ENCODE measurements at regions not wholly inside any gene's neighbourhood (a gene's known extent, or its start where the extent isn't known, plus 50 kb on each side); places are given as distances from the start of the nearest gene placed in this dataset.

GRCh38 chr13:90105849-90106496, 1241.5 kb upstream of the MIR17HG start:
- Histone ChIP-seq H3K4me2 (no peak overlapping the region), H3K27me3 (no peaks in the 10 kb centered on the region), H3K27ac (no peak overlapping the region), H2AFZ (no peak overlapping the region), H3K4me1 (ENCODE audit: insufficient read depth) (no peaks in the 10 kb centered on the region), H4K20me1 (ENCODE audit: insufficient read depth, poor library complexity, severe bottlenecking) (no peaks in the 10 kb centered on the region), H3K36me3 (replicated peaks; ENCODE audit: insufficient read depth, low read depth) (no peaks in the 10 kb centered on the region), H3K79me2 (no peaks in the 10 kb centered on the region), H3K4me3 (no peak overlapping the region), H3K9me3 (ENCODE audit: low read depth) (no peaks in the 10 kb centered on the region), H3K9me2 (replicated peaks; ENCODE audit: insufficient read depth) (no peaks in the 10 kb centered on the region)
- DNase-seq (ENCODE audit: low spot score): no peak
- 53% methylated on average over 3 of the region's 3 CpGs for WGBS (ENCODE audit: low lambda C conversion rate, missing lambda C conversion rate)
- no peak for TF ChIP-seq CTCF (IDR thresholded peaks at IDR 0.05; ENCODE audit: poor library complexity)
- no peak for TF ChIP-seq EZH2 (IDR thresholded peaks at IDR 0.05; ENCODE audit: borderline replicate concordance)
- no peak for TF ChIP-seq EZH2phosphoT487 (IDR thresholded peaks at IDR 0.05; ENCODE audit: low read depth, severe bottlenecking, unreplicated experiment)

GRCh38 chr13:90107661-90108060, 1239.8 kb upstream of the MIR17HG start:
- no peaks in the 10 kb centered on the region for H4K20me1 ChIP-seq (ENCODE audit: insufficient read depth, poor library complexity, severe bottlenecking)
- no peaks in the 10 kb centered on the region for H3K36me3 ChIP-seq (replicated peaks; ENCODE audit: insufficient read depth, low read depth)
- H3K9me3 ChIP-seq (ENCODE audit: low read depth): no peaks in the 10 kb centered on the region
- H3K27ac ChIP-seq: no peak overlapping the region
- no peaks in the 10 kb centered on the region for H3K4me1 ChIP-seq (ENCODE audit: insufficient read depth)
- no peak overlapping the region for H3K4me3 ChIP-seq
- no peaks in the 10 kb centered on the region for H3K27me3 ChIP-seq
- 90% methylated on average over 2 of the region's 2 CpGs for WGBS (ENCODE audit: low lambda C conversion rate, missing lambda C conversion rate)
- no peak for DNase-seq (ENCODE audit: low spot score)
- no peak overlapping the region for H2AFZ ChIP-seq
- no peak overlapping the region for H3K4me2 ChIP-seq
- H3K79me2 ChIP-seq: no peaks in the 10 kb centered on the region
- H3K9me2 ChIP-seq (replicated peaks; ENCODE audit: insufficient read depth): no peaks in the 10 kb centered on the region
- TF ChIP-seq EZH2 (IDR thresholded peaks at IDR 0.05; ENCODE audit: borderline replicate concordance) (no peak), EZH2phosphoT487 (IDR thresholded peaks at IDR 0.05; ENCODE audit: low read depth, severe bottlenecking, unreplicated experiment) (no peak), CTCF (IDR thresholded peaks at IDR 0.05; ENCODE audit: poor library complexity) (no peak)

- Histone ChIP-seq H2AFZ (no peak overlapping the region), H3K27me3 (no peaks in the 10 kb centered on the region), H3K4me3 (no peak overlapping the region), H3K4me2 (no peak overlapping the region), H3K27ac (no peak overlapping the region), H3K36me3 (replicated peaks; ENCODE audit: insufficient read depth, low read depth) (no peaks in the 10 kb centered on the region), H3K9me2 (replicated peaks; ENCODE audit: insufficient read depth) (no peaks in the 10 kb centered on the region), H3K4me1 (ENCODE audit: insufficient read depth) (no peaks in the 10 kb centered on the region), H3K9me3 (ENCODE audit: low read depth) (no peaks in the 10 kb centered on the region), H4K20me1 (ENCODE audit: insufficient read depth, poor library complexity, severe bottlenecking) (no peaks in the 10 kb centered on the region), H3K79me2 (no peaks in the 10 kb centered on the region)
- WGBS (ENCODE audit: low lambda C conversion rate, missing lambda C conversion rate): 88% methylated on average over 1 of the region's 1 CpG
- DNase-seq (ENCODE audit: low spot score): no peak
- TF ChIP-seq EZH2phosphoT487 (IDR thresholded peaks at IDR 0.05; ENCODE audit: low read depth, severe bottlenecking, unreplicated experiment) (no peak), EZH2 (IDR thresholded peaks at IDR 0.05; ENCODE audit: borderline replicate concordance) (no peak), CTCF (IDR thresholded peaks at IDR 0.05; ENCODE audit: poor library complexity) (no peak)
Observed at GRCh38 chr13:90108547-90108946, 1238.9 kb upstream of the MIR17HG start.

- Histone ChIP-seq H3K79me2 (no peaks in the 10 kb centered on the region), H3K27ac (no peak overlapping the region), H3K4me3 (no peak overlapping the region), H3K4me2 (no peak overlapping the region), H3K9me3 (ENCODE audit: low read depth) (no peaks in the 10 kb centered on the region), H3K9me2 (replicated peaks; ENCODE audit: insufficient read depth) (no peaks in the 10 kb centered on the region), H3K36me3 (replicated peaks; ENCODE audit: insufficient read depth, low read depth) (no peaks in the 10 kb centered on the region), H3K4me1 (ENCODE audit: insufficient read depth) (no peaks in the 10 kb centered on the region), H4K20me1 (ENCODE audit: insufficient read depth, poor library complexity, severe bottlenecking) (no peaks in the 10 kb centered on the region), H2AFZ (no peak overlapping the region), H3K27me3 (no peaks in the 10 kb centered on the region)
- no peak for TF ChIP-seq EZH2 (IDR thresholded peaks at IDR 0.05; ENCODE audit: borderline replicate concordance)
- no peak for TF ChIP-seq EZH2phosphoT487 (IDR thresholded peaks at IDR 0.05; ENCODE audit: low read depth, severe bottlenecking, unreplicated experiment)
- no peak for TF ChIP-seq CTCF (IDR thresholded peaks at IDR 0.05; ENCODE audit: poor library complexity)
- no peak for DNase-seq (ENCODE audit: low spot score)
Observed at GRCh38 chr13:90116121-90116520, 1231.4 kb upstream of the MIR17HG start.
